ENCODE measurements at regions not wholly inside any gene's neighbourhood (a gene's known extent, or its start where the extent isn't known, plus 50 kb on each side); places are given as distances from the start of the nearest gene placed in this dataset.

- DNase-seq = no peak
Measured at GRCh38 chr10:121070275-121071070, 219.3 kb downstream of the WDR11 start.

GRCh38 chr10:121071901-121072300 lies 220.7 kb downstream of the WDR11 start:
- no peak for DNase-seq

GRCh38 chr10:121073728-121074127 lies 222.6 kb downstream of the WDR11 start:
- DNase-seq = no peak

GRCh38 chr10:121076776-121077715 lies 225.9 kb downstream of the WDR11 start:
- DNase-seq = peak; percentile 19 to 85 (median 42)

GRCh38 chr10:121078036-121078435 lies 226.9 kb downstream of the WDR11 start:
- DNase-seq = no peak

GRCh38 chr10:121078672-121079102 lies 227.5 kb downstream of the WDR11 start:
- no peak for DNase-seq

- no peak for DNase-seq
Measured at GRCh38 chr10:121079226-121079625, 228.1 kb downstream of the WDR11 start.

- DNase-seq = peak in 1 of 3 donors; percentile 66
Measured at GRCh38 chr10:121080281-121080891, 229.2 kb downstream of the WDR11 start.

GRCh38 chr10:121081306-121081705 lies 230.1 kb downstream of the WDR11 start:
- no peak for DNase-seq

- no peak for DNase-seq
Measured at GRCh38 chr10:121082984-121083383, 231.8 kb downstream of the WDR11 start.

GRCh38 chr10:121084016-121084674 lies 233.0 kb downstream of the WDR11 start:
- DNase-seq = no peak

- DNase-seq = no peak
Measured at GRCh38 chr10:121084675-121085070, 233.5 kb downstream of the WDR11 start.

- DNase-seq = no peak
Measured at GRCh38 chr10:121085367-121085766, 234.2 kb downstream of the WDR11 start.

- DNase-seq = no peak
Measured at GRCh38 chr10:121087129-121087528, 236.0 kb downstream of the WDR11 start.

- DNase-seq = no peak
Measured at GRCh38 chr10:121087688-121088087, 236.5 kb downstream of the WDR11 start.

GRCh38 chr10:121088524-121088923 lies 237.4 kb downstream of the WDR11 start:
- DNase-seq = peak in 1 of 3 donors; percentile 42

- no peak for DNase-seq
Measured at GRCh38 chr10:121089434-121089833, 238.3 kb downstream of the WDR11 start.

- no peak for DNase-seq
Measured at GRCh38 chr10:121091961-121092719, 241.0 kb downstream of the WDR11 start.

GRCh38 chr10:121092720-121093095 lies 241.5 kb downstream of the WDR11 start:
- no peak for DNase-seq

GRCh38 chr10:121096617-121097431 lies 245.7 kb downstream of the WDR11 start:
- no peak for DNase-seq

Data from muscle of back (tissue), 3 donors.